ENCODE measurements at regions not wholly inside any gene's neighbourhood (a gene's known extent, or its start where the extent isn't known, plus 50 kb on each side); places are given as distances from the start of the nearest gene placed in this dataset.

GRCh38 chrX:36436361-36436760 lies 516.8 kb downstream of the CFAP47 start:
- intact Hi-C loops (cut with micrococcal nuclease): no loop called here
- DNase-seq (no peak), ATAC-seq (no peak)

GRCh38 chrX:36443007-36443406 lies 523.5 kb downstream of the CFAP47 start:
- intact Hi-C loops (cut with micrococcal nuclease): no loop called here
- ATAC-seq (no peak), DNase-seq (no peak)

- ATAC-seq (no peak), DNase-seq (no peak)
- intact Hi-C loops (cut with micrococcal nuclease): no loop called here
These were observed 526.0 kb downstream of the CFAP47 start for GRCh38 chrX:36445566-36445965.

GRCh38 chrX:36462142-36462541 lies 542.6 kb downstream of the CFAP47 start:
- no peak for ATAC-seq
- intact Hi-C loops (cut with micrococcal nuclease): no loop called here
- no peak for DNase-seq

- DNase-seq (no peak), ATAC-seq (no peak)
- intact Hi-C loops (cut with micrococcal nuclease): no loop called here
These were observed 527.6 kb upstream of the FAM47C start for GRCh38 chrX:36480441-36480990.

GRCh38 chrX:36501169-36501702 lies 506.9 kb upstream of the FAM47C start:
- intact Hi-C loops (cut with micrococcal nuclease): no loop called here
- no peak for DNase-seq
- no peak for ATAC-seq

GRCh38 chrX:36504625-36505024 lies 503.5 kb upstream of the FAM47C start:
- ATAC-seq (no peak), DNase-seq (no peak)
- intact Hi-C loops (cut with micrococcal nuclease): no loop called here

- intact Hi-C loops (cut with micrococcal nuclease): no loop called here
- no peak for DNase-seq
- ATAC-seq: no peak
These were observed 500.1 kb upstream of the FAM47C start for GRCh38 chrX:36508042-36508441.

- intact Hi-C loops (cut with micrococcal nuclease): no loop called here
- DNase-seq (no peak), ATAC-seq (no peak)
These were observed 497.4 kb upstream of the FAM47C start for GRCh38 chrX:36510736-36511135.

GRCh38 chrX:36528661-36529060 lies 479.5 kb upstream of the FAM47C start:
- no peak for DNase-seq
- intact Hi-C loops (cut with micrococcal nuclease): no loop called here
- ATAC-seq: no peak

- no peak for ATAC-seq
- intact Hi-C loops (cut with micrococcal nuclease): no loop called here
- DNase-seq: no peak
These were observed 473.3 kb upstream of the FAM47C start for GRCh38 chrX:36534900-36535299.

- DNase-seq (no peak), ATAC-seq (no peak)
- intact Hi-C loops (cut with micrococcal nuclease): no loop called here
These were observed 464.7 kb upstream of the FAM47C start for GRCh38 chrX:36543499-36543898.

- intact Hi-C loops (cut with micrococcal nuclease): no loop called here
- no peak for ATAC-seq
- DNase-seq: no peak
These were observed 445.2 kb upstream of the FAM47C start for GRCh38 chrX:36562986-36563385.

GRCh38 chrX:36568946-36569345 lies 439.2 kb upstream of the FAM47C start:
- DNase-seq (no peak), ATAC-seq (no peak)
- intact Hi-C loops (cut with micrococcal nuclease): no loop called here

GRCh38 chrX:36573720-36574119 lies 434.4 kb upstream of the FAM47C start:
- no peak for ATAC-seq
- intact Hi-C loops (cut with micrococcal nuclease): no loop called here
- DNase-seq: no peak

GRCh38 chrX:36575670-36576069 lies 432.5 kb upstream of the FAM47C start:
- intact Hi-C loops (cut with micrococcal nuclease): no loop called here
- ATAC-seq (no peak), DNase-seq (no peak)

- DNase-seq (no peak), ATAC-seq (no peak)
- intact Hi-C loops (cut with micrococcal nuclease): no loop called here
These were observed 431.2 kb upstream of the FAM47C start for GRCh38 chrX:36577006-36577405.

- intact Hi-C loops (cut with micrococcal nuclease): no loop called here
- DNase-seq (no peak), ATAC-seq (no peak)
These were observed 427.1 kb upstream of the FAM47C start for GRCh38 chrX:36581030-36581429.

- ATAC-seq (no peak), DNase-seq (no peak)
- intact Hi-C loops (cut with micrococcal nuclease): no loop called here
These were observed 424.5 kb upstream of the FAM47C start for GRCh38 chrX:36583674-36584073.

- no peak for ATAC-seq
- DNase-seq: no peak
- intact Hi-C loops (cut with micrococcal nuclease): no loop called here
These were observed 398.3 kb upstream of the FAM47C start for GRCh38 chrX:36609616-36610585.

GRCh38 chrX:36626898-36627297 lies 381.3 kb upstream of the FAM47C start:
- no peak for ATAC-seq
- intact Hi-C loops (cut with micrococcal nuclease): no loop called here
- no peak for DNase-seq

All from left ventricle myocardium superior (tissue), 1 donor.